GM21619 (cell line): ENCODE measurements at regions not wholly inside any gene's neighbourhood (a gene's known extent, or its start where the extent isn't known, plus 50 kb on each side); places are given as distances from the start of the nearest gene placed in this dataset.
"Not testable (repeated sequence)": the region's sequence is repeated elsewhere in the genome, so short reads cannot be mapped to it uniquely, and the experiment has no call there.

Experiments used
- ATAC-seq: cut with Tn5 transposase; IDR thresholded peaks from one replicate; pipeline ENCODE4 v1.9.1; 2021; ENCODE audit not compliant: unreplicated experiment

GRCh38 chr17:77838748-77839697, 119.5 kb upstream of the TNRC6C start:
- ATAC-seq = no peak

- no peak for ATAC-seq
These were observed 118.6 kb upstream of the TNRC6C start for GRCh38 chr17:77839698-77840512.

- no peak for ATAC-seq
These were observed 117.9 kb upstream of the TNRC6C start for GRCh38 chr17:77840513-77841165.

- ATAC-seq = no peak
These were observed 116.6 kb upstream of the TNRC6C start for GRCh38 chr17:77841742-77842527.

DNA sequence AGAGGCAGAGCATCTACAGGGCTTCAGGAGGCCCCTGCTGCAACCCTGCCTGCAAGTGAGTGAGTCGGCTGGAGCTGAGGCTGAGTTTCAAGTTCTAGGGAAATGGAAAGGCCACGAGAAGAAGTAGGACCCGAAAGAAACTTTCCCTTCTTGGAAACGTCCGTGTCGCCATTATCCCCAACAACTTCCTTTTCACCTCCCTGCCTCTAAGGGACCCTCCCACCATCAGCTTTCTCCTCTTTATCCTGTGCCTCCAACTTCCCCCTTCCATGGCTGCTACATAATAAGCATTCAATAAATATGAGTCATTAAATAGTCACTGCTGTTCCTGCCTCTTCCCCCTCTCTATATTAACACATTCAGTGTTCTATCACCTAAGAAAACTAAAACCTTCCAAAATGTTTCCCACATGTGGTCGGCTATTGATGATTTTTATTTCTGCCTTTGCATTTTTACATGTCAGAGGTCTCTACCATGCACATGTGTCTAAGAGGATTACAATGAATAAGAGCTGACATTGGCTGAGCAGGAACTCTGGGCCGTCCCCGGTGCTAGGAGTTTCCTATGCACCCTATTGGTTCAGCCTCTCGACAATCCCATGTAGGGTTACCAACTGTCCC, 115.9 kb upstream of the TNRC6C start:
- ATAC-seq = no peak

DNA sequence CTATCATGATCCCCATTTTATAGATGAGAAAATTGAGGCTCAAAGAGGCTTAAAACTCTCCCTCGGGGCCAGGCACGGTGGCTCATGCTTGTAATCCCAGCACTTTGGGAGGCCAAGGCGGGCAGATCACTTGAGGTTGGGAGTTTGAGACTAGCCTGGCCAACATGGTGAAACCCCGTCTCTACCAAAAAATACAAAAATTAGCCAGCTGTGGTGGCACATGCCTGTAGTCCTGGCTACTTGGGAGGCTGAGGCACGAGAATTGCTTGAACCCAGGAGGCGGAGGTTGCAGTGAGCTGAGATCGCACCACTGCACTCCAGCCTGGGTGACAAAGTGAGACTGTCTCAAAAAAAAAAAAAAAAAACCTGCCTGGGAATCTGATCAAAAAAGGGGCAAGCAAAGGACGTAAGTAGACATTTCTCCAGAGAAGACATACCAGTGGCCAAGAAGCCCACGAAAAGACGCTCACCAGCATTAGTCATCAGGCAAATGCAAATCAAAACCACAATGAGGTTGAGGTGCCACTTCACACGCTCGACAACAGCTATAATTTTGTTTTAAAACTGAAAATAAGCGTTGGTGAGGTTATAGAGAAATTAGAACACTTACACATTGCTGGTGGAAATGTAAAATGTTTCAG, 115.1 kb upstream of the TNRC6C start:
- not testable (repeated sequence) for ATAC-seq

GRCh38 chr17:77843896-77844295, 114.6 kb upstream of the TNRC6C start:
- no peak for ATAC-seq

DNA sequence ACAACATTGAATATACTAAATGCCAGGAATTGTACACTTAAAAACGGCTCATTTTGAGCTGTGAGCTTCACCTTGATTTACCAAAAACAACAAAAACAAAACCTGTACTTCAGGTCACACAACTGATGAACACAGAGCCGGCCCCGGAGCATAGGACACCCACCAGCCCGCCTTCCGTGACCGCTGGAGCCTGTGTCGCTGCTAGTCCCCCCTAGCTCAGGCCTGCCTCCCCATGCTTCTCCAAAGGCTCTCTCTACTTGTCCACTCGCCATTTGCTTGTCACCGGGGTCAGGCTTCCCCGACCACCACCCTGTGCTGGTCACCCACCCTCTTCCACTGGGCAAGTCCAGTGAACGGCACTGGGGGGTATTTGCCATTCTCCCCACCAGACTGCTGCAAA, 113.8 kb upstream of the TNRC6C start:
- ATAC-seq = no peak

GRCh38 chr17:77845541-77846225, 112.8 kb upstream of the TNRC6C start:
- ATAC-seq = no peak

DNA sequence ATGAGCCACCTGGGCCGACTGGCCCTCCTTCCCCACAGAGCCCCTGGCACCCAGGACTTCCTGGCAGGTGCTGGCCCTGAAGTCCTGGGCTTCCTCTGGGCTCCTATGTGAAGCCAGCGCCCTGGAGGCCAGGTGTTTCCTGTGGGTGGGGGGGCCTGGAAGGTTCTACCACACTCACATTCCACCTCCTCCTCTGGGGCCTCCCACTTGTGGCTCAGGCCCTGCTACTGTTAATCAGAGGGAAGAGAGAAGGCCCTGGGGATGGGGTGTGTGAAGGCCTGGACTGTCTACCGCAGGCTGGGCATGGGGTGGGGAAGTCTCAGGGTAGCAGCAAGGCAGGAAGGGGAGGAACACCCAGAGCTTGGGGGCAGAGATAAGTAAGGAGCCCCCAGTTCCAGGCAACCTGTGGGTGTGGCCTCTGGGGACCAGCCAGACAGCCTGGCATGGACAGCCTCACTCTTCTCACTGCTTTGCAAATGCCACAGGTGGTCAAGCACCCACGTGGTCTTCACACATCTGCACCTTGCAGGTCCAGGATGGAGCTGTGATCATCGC, 111.9 kb upstream of the TNRC6C start:
- no peak for ATAC-seq

- no peak for ATAC-seq
These were observed 111.0 kb upstream of the TNRC6C start for GRCh38 chr17:77847221-77848085.

GRCh38 chr17:77848257-77848656, 110.2 kb upstream of the TNRC6C start:
- ATAC-seq = no peak

DNA sequence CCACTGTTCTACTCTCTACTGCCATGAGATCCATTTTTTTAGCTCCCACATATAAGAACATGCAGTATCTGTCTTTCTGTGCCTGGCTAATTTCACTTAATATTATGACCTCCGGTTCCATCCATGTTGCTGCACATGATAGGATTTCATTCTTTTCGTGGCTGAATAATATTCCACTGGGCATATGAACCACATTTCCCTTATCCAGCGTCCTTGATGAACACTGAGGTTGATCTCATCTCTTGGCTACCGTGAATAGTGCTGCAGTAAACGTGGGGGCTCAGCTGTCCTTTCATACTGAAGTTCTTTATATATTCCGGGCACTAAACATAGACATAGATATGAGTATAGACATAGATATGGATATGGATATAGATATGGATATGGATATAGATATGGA, 109.3 kb upstream of the TNRC6C start:
- ATAC-seq = no peak

GRCh38 chr17:77851921-77852320, 106.6 kb upstream of the TNRC6C start:
- ATAC-seq = no peak

- no peak for ATAC-seq
These were observed 105.8 kb upstream of the TNRC6C start for GRCh38 chr17:77852731-77853130.

- no peak for ATAC-seq
These were observed 105.1 kb upstream of the TNRC6C start for GRCh38 chr17:77853191-77853977.
